Keratinocyte (primary cell): ENCODE measurements at regions not wholly inside any gene's neighbourhood (a gene's known extent, or its start where the extent isn't known, plus 50 kb on each side); places are given as distances from the start of the nearest gene placed in this dataset.
"Not testable (repeated sequence)": the region's sequence is repeated elsewhere in the genome, so short reads cannot be mapped to it uniquely, and the experiment has no call there.

Experiments used
- DNase-seq: peaks from one replicate; pipeline ENCODE4 v3.0.0-alpha.2; 2011; ENCODE audit warnings: low read depth, missing footprints, low spot score
- FAIRE-seq: peaks from 2 replicates; lab custom pipeline; 2011; peaks lifted over from hg19 to GRCh38; lab: Jason Lieb, UNC
- H2AFZ ChIP-seq: 2 replicates; pipeline ENCODE4 v1.6.0; 2012; ENCODE audit warnings: low read length, control low read depth, inconsistent platforms; ENCODE audit not compliant: control insufficient read depth
- H3K27ac ChIP-seq: 2 replicates; pipeline ENCODE4 v1.5.1; 2011; ENCODE audit warnings: low read length; ENCODE audit not compliant: control insufficient read depth, insufficient read depth
- H3K27me3 ChIP-seq: 3 replicates; pipeline ENCODE4 v1.6.0; 2011; ENCODE audit warnings: low read length; ENCODE audit not compliant: control insufficient read depth, insufficient read depth; ENCODE audit errors: extremely low read depth
- H3K36me3 ChIP-seq, 2 experiments: 2 replicates in 1 of 2; 3 replicates in 1 of 2; pipeline ENCODE4 v1.5.1; 2011; ENCODE audit warnings: low read length in 2 of 2, mild to moderate bottlenecking in 1 of 2; ENCODE audit not compliant: control insufficient read depth in 2 of 2, insufficient read depth in 2 of 2; ENCODE audit errors: extremely low read depth in 1 of 2
- H3K4me1 ChIP-seq: 3 replicates; pipeline ENCODE4 v1.5.1; 2011; ENCODE audit warnings: low read length; ENCODE audit not compliant: control insufficient read depth, insufficient read depth; ENCODE audit errors: extremely low read depth
- H3K4me2 ChIP-seq: 3 replicates; pipeline ENCODE4 v1.6.0; 2011; ENCODE audit warnings: low read depth, low read length; ENCODE audit not compliant: control insufficient read depth, insufficient read depth; ENCODE audit errors: extremely low read depth
- H3K4me3 ChIP-seq, 3 experiments: fragments of 200-600 bp in 1 of 3; sonication (generic) in 1 of 3; 2 replicates in 2 of 3; 3 replicates in 1 of 3; pipeline ENCODE4 v1.5.1; 2011 to 2016; ENCODE audit warnings: low read length in 3 of 3, mild to moderate bottlenecking in 3 of 3, control low read depth in 2 of 3, inconsistent platforms in 1 of 3, low read depth in 1 of 3, mixed read lengths in 1 of 3, mixed run types in 1 of 3, moderate library complexity in 1 of 3; ENCODE audit not compliant: control insufficient read depth in 2 of 3, insufficient read depth in 2 of 3; ENCODE audit errors: extremely low read depth in 1 of 3
- H3K79me2 ChIP-seq: 2 replicates; pipeline ENCODE4 v1.6.0; 2012; ENCODE audit warnings: low read length; ENCODE audit not compliant: control insufficient read depth, insufficient read depth
- H3K9ac ChIP-seq: 3 replicates; pipeline ENCODE4 v1.6.0; 2011; ENCODE audit warnings: low read length; ENCODE audit not compliant: control insufficient read depth, insufficient read depth; ENCODE audit errors: extremely low read depth
- H3K9me1 ChIP-seq: 3 replicates; pipeline ENCODE4 v1.6.0; 2011; ENCODE audit warnings: low read length; ENCODE audit not compliant: control insufficient read depth, insufficient read depth; ENCODE audit errors: extremely low read depth
- H3K9me3 ChIP-seq: 2 replicates; pipeline ENCODE4 v1.5.1; 2012; ENCODE audit warnings: low read depth, low read length; ENCODE audit not compliant: control insufficient read depth
- H4K20me1 ChIP-seq: 3 replicates; pipeline ENCODE4 v1.6.0; 2011; ENCODE audit warnings: low read length; ENCODE audit not compliant: control insufficient read depth, insufficient read depth; ENCODE audit errors: extremely low read depth
- CTCF ChIP-seq, 3 experiments: IDR thresholded peaks in 1 of 3; conservative IDR thresholded peaks in 1 of 3; optimal IDR thresholded peaks in 1 of 3; 2 replicates in 2 of 3; 3 replicates in 1 of 3; pipeline versions ENCODE3 to v1.5.1; 2011; ENCODE audit warnings: low read length in 3 of 3, mild to moderate bottlenecking in 3 of 3, moderate library complexity in 2 of 3, control low read depth in 1 of 3, inconsistent platforms in 1 of 3; ENCODE audit not compliant: insufficient read depth in 2 of 3; ENCODE audit errors: extremely low read depth in 1 of 3
- EZH2 ChIP-seq: IDR thresholded peaks from one replicate; pipeline ENCODE4 v1.6.1; 2012; ENCODE audit warnings: inconsistent platforms, mild to moderate bottlenecking, low read length, moderate library complexity
- dilution Hi-C: fragments of 300-500 bp; cut with MboI; formaldehyde crosslinking; loops from one replicate; pipeline ENCODE4 v1.7.0; 2020; ENCODE audit warnings: low sequenced_read_pairs; ENCODE audit not compliant: extremely low pct_ligation_motif_present

- Histone ChIP-seq H3K4me1 (no peaks in the 10 kb centered on the region), H3K9ac (no peak overlapping the region), H4K20me1 (no peaks in the 10 kb centered on the region), H3K79me2 (no peaks in the 10 kb centered on the region), H2AFZ (no peak overlapping the region), H3K9me1 (no peaks in the 10 kb centered on the region), H3K36me3 (no peaks in the 10 kb centered on the region), H3K27me3 (no peaks in the 10 kb centered on the region), H3K9me3 (no peaks in the 10 kb centered on the region), H3K4me3 (no peak overlapping the region), H3K4me2 (no peak overlapping the region), H3K27ac (no peak overlapping the region)
- dilution Hi-C loops: no loop called here
- FAIRE-seq (no peak), DNase-seq (no peak)
- no peak for TF ChIP-seq CTCF (optimal IDR thresholded peaks at IDR 0.05 in 1 of 3, IDR thresholded peaks at IDR 0.05 in 1 of 3, conservative IDR thresholded peaks at IDR 0.05 in 1 of 3; ENCODE audit: extremely low read depth in 1 of 3, insufficient read depth in 2 of 3, low read length in 3 of 3)
- no peak for TF ChIP-seq EZH2
Observed at GRCh38 chr4:34422472-34423175, 1821.7 kb downstream of the ARAP2 start.

DNA sequence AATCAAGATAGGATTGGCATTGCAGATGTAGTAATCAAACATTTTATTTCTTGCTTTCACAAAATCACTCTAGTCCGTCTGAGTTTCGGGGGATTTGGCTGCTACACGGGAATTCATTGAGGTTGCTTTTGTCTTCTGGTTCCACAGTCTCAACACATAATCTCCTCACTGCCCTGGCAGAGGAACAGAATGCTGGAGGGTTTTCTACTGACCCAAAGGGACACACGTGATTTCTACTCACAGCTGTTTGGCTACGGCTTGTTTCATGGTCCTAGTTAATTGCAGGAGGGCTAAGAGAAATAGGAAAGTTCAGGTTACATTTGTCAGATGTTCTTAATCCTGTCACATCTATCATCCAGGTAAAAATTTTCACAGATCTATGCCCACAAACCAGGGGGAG lies 1811.6 kb downstream of the ARAP2 start:
- Histone ChIP-seq H3K27ac (no peak overlapping the region), H3K9me3 (no peaks in the 10 kb centered on the region), H3K79me2 (no peaks in the 10 kb centered on the region), H3K9ac (no peak overlapping the region), H3K9me1 (no peaks in the 10 kb centered on the region), H3K4me2 (no peak overlapping the region), H2AFZ (no peak overlapping the region), H3K4me3 (no peak overlapping the region), H3K27me3 (no peaks in the 10 kb centered on the region), H3K36me3 (no peaks in the 10 kb centered on the region), H4K20me1 (no peaks in the 10 kb centered on the region), H3K4me1 (no peaks in the 10 kb centered on the region)
- FAIRE-seq: no peak
- dilution Hi-C loops: no loop called here
- TF ChIP-seq EZH2 (no peak), CTCF (optimal IDR thresholded peaks at IDR 0.05 in 1 of 3, IDR thresholded peaks at IDR 0.05 in 1 of 3, conservative IDR thresholded peaks at IDR 0.05 in 1 of 3; ENCODE audit: extremely low read depth in 1 of 3, insufficient read depth in 2 of 3, low read length in 3 of 3) (no peak)
- DNase-seq: no peak

DNA sequence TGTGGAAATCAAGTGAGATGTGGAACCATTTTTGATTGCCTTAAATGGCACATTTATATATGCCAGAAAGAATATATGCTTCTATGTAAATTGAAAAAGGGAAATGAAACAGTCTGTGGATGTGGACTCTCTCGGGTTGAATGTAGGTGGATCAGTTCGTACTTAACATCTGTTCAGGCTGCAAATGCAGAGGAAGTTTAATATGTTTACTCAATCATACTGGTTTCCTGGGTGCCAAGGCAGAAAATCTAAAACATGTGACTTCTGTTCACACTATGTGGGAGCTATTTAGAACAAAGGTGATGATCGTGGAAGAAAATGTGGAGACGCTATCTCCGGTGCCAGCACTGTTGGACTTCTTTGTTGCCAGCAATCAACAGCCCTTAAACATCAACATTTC lies 1809.9 kb downstream of the ARAP2 start:
- H3K4me1 ChIP-seq, dilution Hi-C loops, H3K27ac ChIP-seq, H3K36me3 ChIP-seq, H3K4me3 ChIP-seq, H2AFZ ChIP-seq, H3K27me3 ChIP-seq, H3K9me1 ChIP-seq, H4K20me1 ChIP-seq, H3K9ac ChIP-seq, DNase-seq, H3K4me2 ChIP-seq, H3K79me2 ChIP-seq, H3K9me3 ChIP-seq, FAIRE-seq: not testable (repeated sequence)
